ENCODE measurements at regions not wholly inside any gene's neighbourhood (a gene's known extent, or its start where the extent isn't known, plus 50 kb on each side); places are given as distances from the start of the nearest gene placed in this dataset.

DNA sequence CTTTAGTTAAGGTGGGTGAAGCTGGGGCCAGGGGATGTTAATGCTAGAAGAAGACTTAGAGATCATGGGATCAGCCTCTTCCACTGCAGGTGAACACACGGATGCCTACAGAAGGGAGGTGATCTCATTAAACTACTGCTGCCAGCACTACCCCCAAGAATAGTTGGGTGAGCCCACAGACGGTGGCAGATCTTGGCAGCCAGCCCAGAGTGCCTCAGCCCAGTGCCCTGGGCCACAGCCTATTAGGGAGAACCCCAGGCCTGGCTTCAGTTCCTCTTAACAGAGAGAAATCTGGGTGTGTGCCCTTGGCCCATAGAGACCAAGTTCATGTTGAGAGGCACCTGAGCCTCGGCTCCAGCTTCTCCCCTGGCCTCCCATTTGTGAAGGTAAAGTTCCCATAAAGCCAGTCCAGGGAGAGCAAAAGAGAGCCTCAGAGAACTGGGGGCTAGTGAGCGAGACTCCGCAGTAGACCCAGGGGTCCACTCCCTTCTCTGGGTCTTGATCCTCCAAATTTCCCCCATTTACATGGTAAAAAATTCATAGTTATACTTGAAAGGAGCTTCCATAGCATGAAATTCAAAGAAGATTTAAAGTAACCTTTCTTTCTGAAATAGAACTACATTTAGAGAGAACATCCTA is 125.0 kb upstream of the CCND2 start:
- Histone ChIP-seq H3K4me2 (ENCODE audit: insufficient read depth, low read length) (no peak overlapping the region), H3K27ac (ENCODE audit: low read depth, low read length) (no peak overlapping the region), H4K20me1 (ENCODE audit: insufficient read depth, low read length) (no peaks in the 10 kb centered on the region), H3K9me3 (ENCODE audit: low read depth, low read length) (no peaks in the 10 kb centered on the region), H3K4me3 (ENCODE audit: insufficient read depth, low read length) (no peak overlapping the region), H3K27me3 (ENCODE audit: insufficient read depth, low read length) (no peaks in the 10 kb centered on the region), H3K4me1 (ENCODE audit: insufficient read depth, low read length) (no peaks in the 10 kb centered on the region), H3K36me3 (ENCODE audit: insufficient read depth, low read length) (no peaks in the 10 kb centered on the region), H3K79me2 (ENCODE audit: insufficient read depth, low read length) (no peaks in the 10 kb centered on the region), H2AFZ (ENCODE audit: low read length) (no peak overlapping the region)
- no peak for DNase-seq (ENCODE audit: insufficient read length, low spot score, missing footprints)
- TF ChIP-seq, protein P1, sequence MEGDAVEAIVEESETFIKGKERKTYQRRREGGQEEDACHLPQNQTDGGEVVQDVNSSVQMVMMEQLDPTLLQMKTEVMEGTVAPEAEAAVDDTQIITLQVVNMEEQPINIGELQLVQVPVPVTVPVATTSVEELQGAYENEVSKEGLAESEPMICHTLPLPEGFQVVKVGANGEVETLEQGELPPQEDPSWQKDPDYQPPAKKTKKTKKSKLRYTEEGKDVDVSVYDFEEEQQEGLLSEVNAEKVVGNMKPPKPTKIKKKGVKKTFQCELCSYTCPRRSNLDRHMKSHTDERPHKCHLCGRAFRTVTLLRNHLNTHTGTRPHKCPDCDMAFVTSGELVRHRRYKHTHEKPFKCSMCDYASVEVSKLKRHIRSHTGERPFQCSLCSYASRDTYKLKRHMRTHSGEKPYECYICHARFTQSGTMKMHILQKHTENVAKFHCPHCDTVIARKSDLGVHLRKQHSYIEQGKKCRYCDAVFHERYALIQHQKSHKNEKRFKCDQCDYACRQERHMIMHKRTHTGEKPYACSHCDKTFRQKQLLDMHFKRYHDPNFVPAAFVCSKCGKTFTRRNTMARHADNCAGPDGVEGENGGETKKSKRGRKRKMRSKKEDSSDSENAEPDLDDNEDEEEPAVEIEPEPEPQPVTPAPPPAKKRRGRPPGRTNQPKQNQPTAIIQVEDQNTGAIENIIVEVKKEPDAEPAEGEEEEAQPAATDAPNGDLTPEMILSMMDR (IDR thresholded peaks at IDR 0.05; ENCODE audit: extremely low read depth, low read depth, low read length): no peak

DNA sequence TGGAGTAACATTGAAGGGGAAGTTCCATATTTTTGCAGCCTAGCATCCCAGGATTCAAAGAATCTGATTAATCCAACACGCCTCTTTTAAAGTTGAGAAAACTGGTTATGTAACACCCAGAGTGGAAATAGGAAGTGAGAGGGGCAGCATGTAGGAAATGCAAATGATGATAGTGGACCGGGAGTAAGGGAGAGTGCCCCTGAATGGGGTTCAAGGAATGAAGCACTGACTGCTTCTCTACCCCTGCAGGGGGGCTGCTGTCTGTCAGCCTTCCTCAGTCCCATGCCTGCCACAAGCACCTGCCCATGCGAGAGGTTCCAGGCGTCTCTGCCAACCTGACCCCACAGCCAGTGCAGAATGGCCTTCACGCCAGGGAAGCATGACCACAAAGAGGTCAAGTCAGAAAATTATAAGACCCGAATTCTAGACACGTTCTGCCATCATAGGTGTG is 126.5 kb upstream of the CCND2 start:
- no peaks in the 10 kb centered on the region for H3K9me3 ChIP-seq (ENCODE audit: low read depth, low read length)
- H3K79me2 ChIP-seq (ENCODE audit: insufficient read depth, low read length): no peaks in the 10 kb centered on the region
- H3K4me3 ChIP-seq (ENCODE audit: insufficient read depth, low read length): no peak overlapping the region
- no peak overlapping the region for H3K4me2 ChIP-seq (ENCODE audit: insufficient read depth, low read length)
- H3K36me3 ChIP-seq (ENCODE audit: insufficient read depth, low read length): no peaks in the 10 kb centered on the region
- H3K27me3 ChIP-seq (ENCODE audit: insufficient read depth, low read length): no peaks in the 10 kb centered on the region
- no peak overlapping the region for H3K27ac ChIP-seq (ENCODE audit: low read depth, low read length)
- no peaks in the 10 kb centered on the region for H4K20me1 ChIP-seq (ENCODE audit: insufficient read depth, low read length)
- TF ChIP-seq, protein P1 (IDR thresholded peaks at IDR 0.05; ENCODE audit: extremely low read depth, low read depth, low read length): no peak
- no peaks in the 10 kb centered on the region for H3K4me1 ChIP-seq (ENCODE audit: insufficient read depth, low read length)
- no peak for DNase-seq (ENCODE audit: insufficient read length, low spot score, missing footprints)
- no peak overlapping the region for H2AFZ ChIP-seq (ENCODE audit: low read length)

DNA sequence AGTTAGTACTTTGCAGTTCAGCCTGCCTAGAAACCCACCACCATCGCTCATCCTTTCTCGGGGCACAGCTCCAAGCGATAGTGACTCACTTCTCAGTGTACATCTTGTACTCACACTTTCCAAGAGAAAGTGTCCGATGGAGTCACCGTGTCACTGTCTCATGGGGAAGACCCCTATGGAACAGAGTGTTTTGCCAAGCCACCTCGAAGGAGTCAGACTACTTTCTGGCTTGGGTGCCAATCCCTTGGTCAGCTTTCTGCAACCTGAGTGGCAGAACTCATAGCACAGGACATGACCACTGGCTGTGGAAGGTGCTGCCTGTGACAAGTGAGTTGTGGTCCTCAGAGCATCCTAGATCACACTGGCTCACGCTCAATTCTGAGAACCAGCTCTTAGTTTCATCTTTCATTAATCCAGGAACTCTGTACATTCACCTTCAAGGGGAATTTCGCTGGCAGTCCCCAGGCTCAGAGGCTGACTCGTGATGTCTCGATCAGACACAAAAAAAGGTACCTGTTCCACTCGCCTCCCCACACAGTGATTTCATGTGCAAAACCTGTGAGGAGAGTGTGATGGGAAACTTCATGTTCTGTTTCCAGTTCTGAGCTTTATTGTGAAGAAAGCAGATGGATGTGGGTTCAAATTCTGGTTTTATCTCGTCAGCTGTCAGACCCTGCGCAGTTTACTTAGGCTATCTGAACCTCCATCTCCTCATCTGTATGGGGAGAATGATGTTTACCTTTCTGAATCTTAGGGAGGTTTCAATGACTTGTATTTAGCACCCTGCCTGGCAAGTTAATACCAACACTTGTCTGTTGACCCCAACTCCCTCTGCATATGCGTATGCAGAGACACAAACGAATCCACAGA is 127.3 kb upstream of the CCND2 start:
- TF ChIP-seq, protein P1 (IDR thresholded peaks at IDR 0.05; ENCODE audit: extremely low read depth, low read depth, low read length): no peak
- Histone ChIP-seq H2AFZ (ENCODE audit: low read length) (no peak overlapping the region), H3K4me1 (ENCODE audit: insufficient read depth, low read length) (no peaks in the 10 kb centered on the region), H3K9me3 (ENCODE audit: low read depth, low read length) (no peaks in the 10 kb centered on the region), H3K4me3 (ENCODE audit: insufficient read depth, low read length) (no peak overlapping the region), H3K27me3 (ENCODE audit: insufficient read depth, low read length) (no peaks in the 10 kb centered on the region), H3K4me2 (ENCODE audit: insufficient read depth, low read length) (no peak overlapping the region), H3K27ac (ENCODE audit: low read depth, low read length) (no peak overlapping the region), H4K20me1 (ENCODE audit: insufficient read depth, low read length) (no peaks in the 10 kb centered on the region), H3K36me3 (ENCODE audit: insufficient read depth, low read length) (no peaks in the 10 kb centered on the region), H3K79me2 (ENCODE audit: insufficient read depth, low read length) (no peaks in the 10 kb centered on the region)
- no peak for DNase-seq (ENCODE audit: insufficient read length, low spot score, missing footprints)

DNA sequence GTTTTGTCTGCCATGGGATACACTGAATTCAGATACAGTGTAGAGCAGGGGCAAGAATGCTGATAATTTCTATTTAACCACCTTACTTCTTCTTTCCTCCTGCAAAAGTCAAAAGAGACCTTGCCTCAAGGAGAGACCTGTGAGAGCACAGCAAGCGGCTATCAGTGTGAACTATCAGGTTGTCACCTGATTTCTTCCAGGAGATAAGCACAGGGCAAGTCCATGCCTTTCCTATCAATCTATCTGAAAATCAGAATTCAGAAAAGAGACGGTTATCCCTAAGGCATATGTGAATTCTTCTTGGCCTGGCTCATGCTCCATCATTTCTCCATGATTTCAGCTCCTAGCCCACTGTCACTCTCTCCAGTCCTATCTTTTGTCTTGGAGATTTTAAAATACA is 128.9 kb upstream of the CCND2 start:
- no peak overlapping the region for H2AFZ ChIP-seq (ENCODE audit: low read length)
- DNase-seq (ENCODE audit: insufficient read length, low spot score, missing footprints): no peak
- H3K9me3 ChIP-seq (ENCODE audit: low read depth, low read length): no peaks in the 10 kb centered on the region
- H3K4me1 ChIP-seq (ENCODE audit: insufficient read depth, low read length): no peaks in the 10 kb centered on the region
- no peaks in the 10 kb centered on the region for H3K36me3 ChIP-seq (ENCODE audit: insufficient read depth, low read length)
- no peak overlapping the region for H3K27ac ChIP-seq (ENCODE audit: low read depth, low read length)
- no peaks in the 10 kb centered on the region for H3K27me3 ChIP-seq (ENCODE audit: insufficient read depth, low read length)
- H4K20me1 ChIP-seq (ENCODE audit: insufficient read depth, low read length): no peaks in the 10 kb centered on the region
- no peaks in the 10 kb centered on the region for H3K79me2 ChIP-seq (ENCODE audit: insufficient read depth, low read length)
- TF ChIP-seq, protein P1 (IDR thresholded peaks at IDR 0.05; ENCODE audit: extremely low read depth, low read depth, low read length): no peak
- H3K4me3 ChIP-seq (ENCODE audit: insufficient read depth, low read length): no peak overlapping the region
- no peak overlapping the region for H3K4me2 ChIP-seq (ENCODE audit: insufficient read depth, low read length)

Measured in osteoblast (primary cell).